Body of pancreas (tissue), 4 donors: ENCODE measurements at regions not wholly inside any gene's neighbourhood (a gene's known extent, or its start where the extent isn't known, plus 50 kb on each side); places are given as distances from the start of the nearest gene placed in this dataset.

ENCODE experiments used
- ATAC-seq: fragments of 150-250 bp; one replicate; pipeline ENCODE4 v1.9.1; 2016
- DNase-seq, 4 donors: peaks; one replicate each; pipeline ENCODE4 v3.0.0-alpha.2; 2019
- H3K27ac ChIP-seq, 4 donors: fragments of 200-600 bp; sonication (generic); 1 replicate in 3 of 4; 2 replicates in 1 of 4; pipeline versions ENCODE4 v1.5.1 to v1.6.1; 2016 to 2019; ENCODE audit warnings: mild to moderate bottlenecking in 1 of 4, mixed read lengths in 1 of 4, moderate library complexity in 1 of 4
- H3K27me3 ChIP-seq, 2 donors: fragments of 200-600 bp; sonication (generic); one replicate each; pipeline ENCODE4 v1.6.0; 2016; ENCODE audit warnings: mild to moderate bottlenecking in 1 of 2
- H3K36me3 ChIP-seq, 2 donors: fragments of 200-600 bp; sonication (generic); replicated peaks in 1 of 2; 2 replicates each; pipeline ENCODE4 v1.5.1; 2016; ENCODE audit warnings: low read depth in 2 of 2; ENCODE audit not compliant: insufficient read depth in 1 of 2
- H3K4me1 ChIP-seq: fragments of 200-600 bp; sonication (generic); one replicate; pipeline ENCODE4 v1.6.0; 2016
- H3K4me3 ChIP-seq, 2 donors: fragments of 200-600 bp; sonication (generic); 1 replicate in 1 of 2; 2 replicates in 1 of 2; pipeline ENCODE4 v1.5.1; 2016 to 2019
- H3K9me3 ChIP-seq, 3 donors: fragments of 200-600 bp; sonication (generic); 1 replicate in 2 of 3; 2 replicates in 1 of 3; pipeline ENCODE4 v1.5.1; 2016
- POLR2A ChIP-seq, 3 donors: fragments of 450-650 bp; IDR thresholded peaks; one replicate each; pipeline ENCODE4 v1.6.1; 2016; ENCODE audit warnings: antibody characterized with exemption in 3 of 3, mild to moderate bottlenecking in 2 of 3
- WGBS, 2 donors: methylation state at CpG; one replicate each; pipeline ENCODE4 v1.1.5; 2017; 5-methylcytosine and 5-hydroxymethylcytosine counted together
- intact Hi-C: fragments of 100-400 bp; cut with DNase I; formaldehyde crosslinking; loops from one replicate; pipeline ENCODE4 v1.15.1; 2023
- TF ChIP-seq, protein P1 (sequence below), 7 experiments: fragments of 450-650 bp in 4 of 7; fragments of 200-600 bp in 3 of 7; sonication (generic) in 3 of 7; IDR thresholded peaks; one replicate each; pipeline ENCODE4 v1.5.1; 2016 to 2019; ENCODE audit warnings: antibody characterized with exemption in 7 of 7

DNA sequence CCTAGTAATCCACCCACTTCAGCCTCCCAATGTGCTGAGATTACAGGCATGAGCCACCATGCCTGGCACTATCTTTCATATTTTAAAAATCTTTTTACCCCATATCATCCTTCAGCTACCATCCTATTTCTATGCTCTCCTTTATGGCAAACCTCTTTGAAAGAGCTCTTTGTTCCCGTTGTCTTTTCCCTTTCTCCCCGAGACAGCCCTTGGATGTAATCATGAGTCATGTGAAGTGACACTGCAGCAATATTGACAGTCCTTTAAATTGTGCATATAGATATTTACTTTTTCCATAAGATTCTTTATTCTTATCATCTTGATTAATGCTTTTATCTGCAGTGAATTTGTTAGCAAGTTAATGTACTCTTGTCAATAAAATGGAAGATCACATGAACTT is 286.6 kb downstream of the ANKRD7 start:
- no peak for TF ChIP-seq POLR2A (IDR thresholded peaks at IDR 0.05)
- TF ChIP-seq, protein P1, sequence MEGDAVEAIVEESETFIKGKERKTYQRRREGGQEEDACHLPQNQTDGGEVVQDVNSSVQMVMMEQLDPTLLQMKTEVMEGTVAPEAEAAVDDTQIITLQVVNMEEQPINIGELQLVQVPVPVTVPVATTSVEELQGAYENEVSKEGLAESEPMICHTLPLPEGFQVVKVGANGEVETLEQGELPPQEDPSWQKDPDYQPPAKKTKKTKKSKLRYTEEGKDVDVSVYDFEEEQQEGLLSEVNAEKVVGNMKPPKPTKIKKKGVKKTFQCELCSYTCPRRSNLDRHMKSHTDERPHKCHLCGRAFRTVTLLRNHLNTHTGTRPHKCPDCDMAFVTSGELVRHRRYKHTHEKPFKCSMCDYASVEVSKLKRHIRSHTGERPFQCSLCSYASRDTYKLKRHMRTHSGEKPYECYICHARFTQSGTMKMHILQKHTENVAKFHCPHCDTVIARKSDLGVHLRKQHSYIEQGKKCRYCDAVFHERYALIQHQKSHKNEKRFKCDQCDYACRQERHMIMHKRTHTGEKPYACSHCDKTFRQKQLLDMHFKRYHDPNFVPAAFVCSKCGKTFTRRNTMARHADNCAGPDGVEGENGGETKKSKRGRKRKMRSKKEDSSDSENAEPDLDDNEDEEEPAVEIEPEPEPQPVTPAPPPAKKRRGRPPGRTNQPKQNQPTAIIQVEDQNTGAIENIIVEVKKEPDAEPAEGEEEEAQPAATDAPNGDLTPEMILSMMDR (IDR thresholded peaks at IDR 0.05): no peak
- H3K27me3 ChIP-seq: no peaks in the 10 kb centered on the region
- no peak overlapping the region for H3K27ac ChIP-seq
- intact Hi-C loops: no loop called here
- no peaks in the 10 kb centered on the region for H3K4me1 ChIP-seq
- H3K4me3 ChIP-seq: no peak overlapping the region
- 11 to 35% methylated on average over 2 of the region's 2 CpGs for WGBS, 2 donors
- no peak for ATAC-seq
- no peak for DNase-seq
- H3K9me3 ChIP-seq: no peaks in the 10 kb centered on the region
- H3K36me3 ChIP-seq: no peaks in the 10 kb centered on the region

GRCh38 chr7:118517275-118517674 is 292.8 kb downstream of the ANKRD7 start:
- Histone ChIP-seq H3K36me3 (no peaks in the 10 kb centered on the region), H3K27ac (no peak overlapping the region), H3K27me3 (no peaks in the 10 kb centered on the region), H3K4me1 (no peaks in the 10 kb centered on the region), H3K9me3 (no peaks in the 10 kb centered on the region), H3K4me3 (no peak overlapping the region)
- DNase-seq (no peak), ATAC-seq (no peak)
- intact Hi-C loops: no loop called here
- no peak for TF ChIP-seq POLR2A (IDR thresholded peaks at IDR 0.05)
- TF ChIP-seq, protein P1 (IDR thresholded peaks at IDR 0.05): no peak
- 0% methylated on average over 1 of the region's 1 CpG for WGBS, 2 donors

GRCh38 chr7:118525020-118525419 is 300.5 kb downstream of the ANKRD7 start:
- ATAC-seq (no peak), DNase-seq (no peak)
- no peaks in the 10 kb centered on the region for H3K27me3 ChIP-seq
- H3K27ac ChIP-seq: no peak overlapping the region
- H3K9me3 ChIP-seq: no peaks in the 10 kb centered on the region
- intact Hi-C loops: no loop called here
- TF ChIP-seq POLR2A (IDR thresholded peaks at IDR 0.05): no peak
- TF ChIP-seq, protein P1 (IDR thresholded peaks at IDR 0.05): no peak
- no peak overlapping the region for H3K4me3 ChIP-seq
- no peaks in the 10 kb centered on the region for H3K36me3 ChIP-seq
- no peaks in the 10 kb centered on the region for H3K4me1 ChIP-seq

GRCh38 chr7:118531566-118531965 is 307.1 kb downstream of the ANKRD7 start:
- Histone ChIP-seq H3K4me3 (no peak overlapping the region), H3K27me3 (no peaks in the 10 kb centered on the region), H3K9me3 (no peaks in the 10 kb centered on the region), H3K36me3 (no peaks in the 10 kb centered on the region), H3K27ac (no peak overlapping the region), H3K4me1 (no peaks in the 10 kb centered on the region)
- ATAC-seq (no peak), DNase-seq (no peak)
- TF ChIP-seq, protein P1 (IDR thresholded peaks at IDR 0.05): no peak
- TF ChIP-seq POLR2A (IDR thresholded peaks at IDR 0.05): no peak
- intact Hi-C loops: no loop called here

DNA sequence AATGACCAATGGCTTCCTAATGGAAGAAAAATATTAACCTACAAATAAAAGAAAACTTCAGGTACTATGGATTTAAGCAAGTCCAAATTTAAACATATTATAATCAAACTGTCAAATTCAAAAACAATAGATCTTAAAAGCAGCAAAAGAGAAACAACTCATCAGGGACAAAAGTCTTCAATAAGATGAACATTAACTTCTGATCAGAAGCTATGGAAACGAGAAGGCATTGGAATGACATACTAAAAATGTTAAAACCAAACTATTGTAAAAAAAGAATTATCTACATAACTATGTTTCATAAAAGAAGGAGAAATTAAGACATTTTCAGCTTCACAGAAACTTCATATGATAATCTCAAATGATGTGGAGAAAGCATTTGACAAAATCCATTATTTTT is 334.7 kb downstream of the ANKRD7 start:
- no peak for TF ChIP-seq POLR2A (IDR thresholded peaks at IDR 0.05)
- TF ChIP-seq, protein P1 (IDR thresholded peaks at IDR 0.05): no peak
- Histone ChIP-seq H3K4me1 (no peaks in the 10 kb centered on the region), H3K9me3 (no peaks in the 10 kb centered on the region), H3K4me3 (no peak overlapping the region), H3K27me3 (no peaks in the 10 kb centered on the region), H3K27ac (no peak overlapping the region), H3K36me3 (no peaks in the 10 kb centered on the region)
- ATAC-seq (no peak), DNase-seq (no peak)
- 57 to 60% methylated on average over 1 of the region's 1 CpG for WGBS, 2 donors
- intact Hi-C loops: no loop called here
